H1 (cell line): ENCODE measurements at regions not wholly inside any gene's neighbourhood (a gene's known extent, or its start where the extent isn't known, plus 50 kb on each side); places are given as distances from the start of the nearest gene placed in this dataset.

Source experiments
- CTCF ChIA-PET: fragments of 300-600 bp; sonication (Branson Sonifier 250); formaldehyde crosslinking; loops from one replicate; lab custom pipeline; 2021; ENCODE audit not compliant: partially characterized antibody; lab: Charles Lee
- POLR2A ChIA-PET: fragments of 300-600 bp; sonication (Branson Sonifier 250); formaldehyde crosslinking; loops from one replicate; lab custom pipeline; 2021; ENCODE audit warnings: inconsistent platforms; ENCODE audit not compliant: partially characterized antibody; lab: Charles Lee
- DNase-seq, 2 experiments: peaks; one replicate each; pipeline versions ENCODE4 v3.0.0 to v3.0.0-alpha.2; 2010 to 2022; ENCODE audit warnings: low spot score in 2 of 2, low read depth in 1 of 2, mixed read lengths in 1 of 2
- FAIRE-seq: peaks from 2 replicates; lab custom pipeline; 2011; peaks lifted over from hg19 to GRCh38; lab: Jason Lieb, UNC
- H2AFZ ChIP-seq: 2 replicates; pipeline ENCODE4 v1.8.1; 2012; ENCODE audit warnings: low read length, inconsistent platforms
- H2AK5ac ChIP-seq: 2 replicates; pipeline ENCODE4 v1.6.1; 2013; ENCODE audit warnings: low read depth, low read length
- H2BK120ac ChIP-seq: replicated peaks from 2 replicates; pipeline ENCODE3; 2013; ENCODE audit warnings: low read depth, low read length, inconsistent platforms
- H2BK12ac ChIP-seq: 2 replicates; pipeline ENCODE4 v1.6.1; 2013; ENCODE audit warnings: low read depth, low read length
- H2BK15ac ChIP-seq: 2 replicates; pipeline ENCODE4 v1.6.1; 2013; ENCODE audit warnings: low read length
- H2BK20ac ChIP-seq: 2 replicates; pipeline ENCODE4 v1.6.1; 2013; ENCODE audit warnings: low read length
- H2BK5ac ChIP-seq: 2 replicates; pipeline ENCODE4 v1.6.1; 2013; ENCODE audit warnings: low read depth, low read length
- H3K14ac ChIP-seq: 2 replicates; pipeline ENCODE4 v1.6.1; 2013; ENCODE audit warnings: inconsistent platforms; ENCODE audit not compliant: insufficient read length
- H3K18ac ChIP-seq: 2 replicates; pipeline ENCODE4 v1.6.1; 2013; ENCODE audit warnings: low read length; ENCODE audit errors: extremely low read depth
- H3K23ac ChIP-seq: 2 replicates; pipeline ENCODE4 v1.6.1; 2013; ENCODE audit warnings: inconsistent platforms; ENCODE audit not compliant: insufficient read length
- H3K23me2 ChIP-seq: 2 replicates; pipeline ENCODE4 v1.6.1; 2013; ENCODE audit warnings: low read depth, low read length
- H3K27ac ChIP-seq: 2 replicates; pipeline ENCODE4 v1.6.1; 2011; ENCODE audit warnings: low read depth, low read length, inconsistent platforms
- H3K27me3 ChIP-seq, 4 experiments: replicated peaks in 1 of 4; 1 replicate in 1 of 4; 2 replicates in 3 of 4; pipeline versions ENCODE4 v1.6.1 to v1.8.1; 2011 to 2013; ENCODE audit warnings: low read length in 3 of 4, mild to moderate bottlenecking in 3 of 4, inconsistent platforms in 2 of 4, mixed read lengths in 2 of 4, moderate library complexity in 1 of 4; ENCODE audit not compliant: control insufficient read depth in 3 of 4, insufficient read depth in 3 of 4; ENCODE audit errors: extremely low read depth in 1 of 4
- H3K36me3 ChIP-seq, 4 experiments: 2 replicates each; pipeline versions ENCODE4 v1.6.1 to v1.8.1; 2011 to 2013; ENCODE audit warnings: mild to moderate bottlenecking in 4 of 4, low read length in 3 of 4, moderate library complexity in 2 of 4, control low read depth in 1 of 4, inconsistent platforms in 1 of 4; ENCODE audit not compliant: insufficient read depth in 4 of 4, control insufficient read depth in 2 of 4
- H3K4ac ChIP-seq: replicated peaks from 2 replicates; pipeline ENCODE3; 2013; ENCODE audit warnings: low read length, low read depth, mixed read lengths, inconsistent platforms; ENCODE audit not compliant: insufficient read length
- H3K4me1 ChIP-seq, 4 experiments: replicated peaks in 1 of 4; 1 replicate in 1 of 4; 2 replicates in 3 of 4; pipeline versions ENCODE4 v1.6.1 to v1.8.1; 2011 to 2013; ENCODE audit warnings: low read length in 3 of 4, inconsistent platforms in 2 of 4, mixed read lengths in 1 of 4; ENCODE audit not compliant: insufficient read depth in 4 of 4, control insufficient read depth in 3 of 4
- H3K4me2 ChIP-seq, 2 experiments: 2 replicates each; pipeline versions ENCODE4 v1.6.1 to v1.8.1; 2011 to 2013; ENCODE audit warnings: low read depth in 2 of 2, low read length in 2 of 2, control low read depth in 1 of 2, inconsistent platforms in 1 of 2, mild to moderate bottlenecking in 1 of 2; ENCODE audit not compliant: insufficient read depth in 1 of 2
- H3K4me3 ChIP-seq, 4 experiments: fragments of 200-600, 300-600 bp in 1 of 4; sonication (generic), shearing (Covaris generic), sonication (Bioruptor Twin) in 1 of 4; 2 replicates each; pipeline versions ENCODE4 v1.5.1 to v1.8.1; 2011 to 2016; ENCODE audit warnings: low read length in 4 of 4, low read depth in 3 of 4, control low read depth in 2 of 4, inconsistent platforms in 2 of 4, mild to moderate bottlenecking in 2 of 4, mixed read lengths in 1 of 4, moderate library complexity in 1 of 4; ENCODE audit not compliant: insufficient read depth in 2 of 4; ENCODE audit errors: extremely low read depth in 1 of 4
- H3K56ac ChIP-seq: replicated peaks from 2 replicates; pipeline ENCODE3; 2013; ENCODE audit warnings: low read depth, mild to moderate bottlenecking, mixed read lengths, low read length, inconsistent platforms; ENCODE audit not compliant: insufficient read length
- H3K79me1 ChIP-seq: 2 replicates; pipeline ENCODE4 v1.6.1; 2013; ENCODE audit warnings: low read depth, low read length, control low read depth
- H3K79me2 ChIP-seq, 2 experiments: 2 replicates each; pipeline versions ENCODE4 v1.6.1 to v1.8.1; 2012 to 2013; ENCODE audit warnings: low read length in 2 of 2, mild to moderate bottlenecking in 2 of 2, inconsistent platforms in 1 of 2; ENCODE audit not compliant: insufficient read depth in 2 of 2, control insufficient read depth in 1 of 2
- H3K9ac ChIP-seq, 4 experiments: replicated peaks in 1 of 4; 1 replicate in 1 of 4; 2 replicates in 3 of 4; pipeline versions ENCODE4 v1.6.1 to v1.8.1; 2011 to 2013; ENCODE audit warnings: low read depth in 3 of 4, low read length in 3 of 4, control low read depth in 2 of 4, mild to moderate bottlenecking in 2 of 4, moderate library complexity in 2 of 4, inconsistent platforms in 1 of 4; ENCODE audit errors: extremely low read depth in 1 of 4
- H3K9me3 ChIP-seq, 2 experiments: 2 replicates each; pipeline versions ENCODE4 v1.6.1 to v1.8.1; 2012 to 2013; ENCODE audit warnings: mild to moderate bottlenecking in 2 of 2, moderate library complexity in 2 of 2, control low read depth in 1 of 2, inconsistent platforms in 1 of 2, low read depth in 1 of 2, low read length in 1 of 2, mixed read lengths in 1 of 2; ENCODE audit not compliant: insufficient read depth in 2 of 2
- H4K20me1 ChIP-seq, 2 experiments: replicated peaks in 1 of 2; 2 replicates each; pipeline versions ENCODE3 to v1.8.1; 2011 to 2013; ENCODE audit warnings: inconsistent platforms in 2 of 2, low read length in 2 of 2, mild to moderate bottlenecking in 1 of 2; ENCODE audit not compliant: insufficient read depth in 2 of 2, control insufficient read depth in 1 of 2
- H4K5ac ChIP-seq: 2 replicates; pipeline ENCODE4 v1.6.1; 2013; ENCODE audit warnings: low read length, low read depth, mixed read lengths, inconsistent platforms; ENCODE audit not compliant: insufficient read length
- H4K8ac ChIP-seq: 2 replicates; pipeline ENCODE4 v1.8.0; 2013; ENCODE audit warnings: mild to moderate bottlenecking, moderate library complexity, low read length, inconsistent platforms; ENCODE audit not compliant: insufficient read depth; ENCODE audit errors: extremely low read depth
- H4K91ac ChIP-seq: replicated peaks from 2 replicates; pipeline ENCODE3; 2013; ENCODE audit warnings: low read length, mixed read lengths, inconsistent platforms; ENCODE audit not compliant: insufficient read length
- POLR2AphosphoS5 ChIP-seq: IDR thresholded peaks from 2 replicates; pipeline ENCODE4 v1.6.1; 2011; ENCODE audit warnings: low read depth, low read length
- SIN3A ChIP-seq, 2 experiments: IDR thresholded peaks in 1 of 2; conservative IDR thresholded peaks in 1 of 2; 2 replicates each; pipeline ENCODE4 v1.6.1; 2011 to 2012; ENCODE audit warnings: low read length in 2 of 2, improper control_type of control experiment in 1 of 2, low read depth in 1 of 2, mild to moderate bottlenecking in 1 of 2
- SIX5 ChIP-seq: IDR thresholded peaks from 2 replicates; pipeline ENCODE4 v1.6.1; 2011; ENCODE audit warnings: mild to moderate bottlenecking, low read depth, low read length
- WGBS, 2 experiments: shearing (Covaris generic) in 1 of 2; methylation state at CpG; one replicate each; pipeline versions ENCODE4 v1.1.6 to v1.1.7; 2013 to 2015; ENCODE audit warnings: low lambda C conversion rate in 2 of 2, mixed read lengths in 2 of 2, inconsistent platforms in 1 of 2, low coverage in 1 of 2, missing lambda C conversion rate in 1 of 2; ENCODE audit not compliant: insufficient replicate concordance in 2 of 2, insufficient coverage in 1 of 2, insufficient read length in 1 of 2; ENCODE audit errors: extremely low coverage in 1 of 2, missing lambda C conversion rate in 1 of 2; 5-methylcytosine and 5-hydroxymethylcytosine counted together

DNA sequence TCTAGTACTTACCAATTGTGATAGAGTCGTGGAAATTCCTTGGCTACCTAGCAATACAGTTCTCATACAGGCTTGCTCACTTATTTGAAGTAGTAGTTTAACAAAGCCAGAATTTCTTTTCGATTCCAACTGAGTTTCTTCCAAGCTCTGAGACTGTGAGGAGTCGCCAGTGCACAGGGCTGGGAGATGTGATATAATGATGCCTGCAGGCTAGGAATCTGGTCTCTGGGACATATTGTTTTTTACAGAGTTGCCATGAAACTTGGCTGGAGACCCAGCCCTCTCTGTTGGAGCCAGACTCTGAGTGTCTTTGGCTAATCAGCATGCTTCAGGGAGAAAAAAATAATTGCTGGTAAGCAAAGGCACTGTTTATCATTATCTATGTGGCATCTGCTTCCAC is 698.8 kb upstream of the GOT2 start:
- H4K91ac ChIP-seq = no peak overlapping the region
- no peaks in the 10 kb centered on the region for H3K79me1 ChIP-seq
- no peak overlapping the region for H4K5ac ChIP-seq
- WGBS, 2 experiments = 94% methylated on average over 3 of the region's 3 CpGs; no CpG with 5 or more reads in 1 of the 2 experiments
- H3K23ac ChIP-seq = no peak overlapping the region
- no peak overlapping the region for H2BK20ac ChIP-seq
- no peak overlapping the region for H2AK5ac ChIP-seq
- no peaks in the 10 kb centered on the region for H3K79me2 ChIP-seq
- H3K9ac ChIP-seq = no peak overlapping the region
- no peak overlapping the region for H3K18ac ChIP-seq
- no peaks in the 10 kb centered on the region; the same call in 1 of the 2 replicates for H3K23me2 ChIP-seq
- H3K56ac ChIP-seq = no peak overlapping the region
- H2AFZ ChIP-seq = no peak overlapping the region
- POLR2A ChIA-PET = no interaction called here
- H2BK5ac ChIP-seq = no peak overlapping the region
- H3K27me3 ChIP-seq = no peaks in the 10 kb centered on the region
- H3K9me3 ChIP-seq = no peaks in the 10 kb centered on the region
- DNase-seq (no peak), FAIRE-seq (no peak)
- CTCF ChIA-PET = interaction anchor here (0.6 kb wide), 1 partner anchor 851 kb away, joined by 3 read pairs; no protein-coding TSS in a partner anchor
- H3K27ac ChIP-seq = no peak overlapping the region
- no peak overlapping the region for H3K14ac ChIP-seq
- H2BK15ac ChIP-seq = no peak overlapping the region
- no peak overlapping the region for H4K8ac ChIP-seq
- H2BK12ac ChIP-seq = no peak overlapping the region
- H3K4ac ChIP-seq = no peak overlapping the region
- no peaks in the 10 kb centered on the region for H3K36me3 ChIP-seq
- no peak overlapping the region for H2BK120ac ChIP-seq
- no peaks in the 10 kb centered on the region for H3K4me1 ChIP-seq
- no peak overlapping the region for H3K4me3 ChIP-seq
- H3K4me2 ChIP-seq = no peak overlapping the region
- H4K20me1 ChIP-seq = no peaks in the 10 kb centered on the region
- TF ChIP-seq SIX5 (no peak), POLR2AphosphoS5 (no peak), SIN3A (conservative IDR thresholded peaks at IDR 0.05 in 1 of 2, IDR thresholded peaks at IDR 0.05 in 1 of 2; ENCODE audit: low read depth in 1 of 2, low read length in 2 of 2) (no peak)
